GM21786 (cell line): ENCODE measurements at regions not wholly inside any gene's neighbourhood (a gene's known extent, or its start where the extent isn't known, plus 50 kb on each side); places are given as distances from the start of the nearest gene placed in this dataset.

ENCODE experiments used
- ATAC-seq: cut with Tn5 transposase; IDR thresholded peaks from one replicate; pipeline ENCODE4 v1.9.1; 2021; ENCODE audit not compliant: unreplicated experiment

DNA sequence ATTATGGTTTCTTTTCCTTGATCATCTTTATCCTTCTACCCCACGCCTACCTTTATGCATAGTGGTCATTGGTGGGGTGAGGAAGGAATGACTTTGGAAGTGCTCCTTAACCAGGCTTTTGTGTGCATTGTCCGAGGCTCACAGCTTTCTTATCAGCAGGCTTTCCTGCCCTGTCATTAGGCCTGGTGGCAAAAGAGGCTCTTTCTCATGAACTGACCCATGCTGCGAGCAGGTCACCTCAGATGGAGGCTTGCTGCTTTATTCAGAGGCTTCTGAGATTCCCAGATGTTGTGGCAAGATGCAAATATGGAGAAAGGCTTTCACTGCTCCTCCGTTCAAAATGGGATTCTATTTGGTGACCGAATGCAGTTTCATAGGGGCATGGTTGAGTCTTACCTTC is 57.4 kb upstream of the DMRTA1 start:
- ATAC-seq: no peak

GRCh38 chr9:22392523-22392922 is 54.1 kb upstream of the DMRTA1 start:
- no peak for ATAC-seq

DNA sequence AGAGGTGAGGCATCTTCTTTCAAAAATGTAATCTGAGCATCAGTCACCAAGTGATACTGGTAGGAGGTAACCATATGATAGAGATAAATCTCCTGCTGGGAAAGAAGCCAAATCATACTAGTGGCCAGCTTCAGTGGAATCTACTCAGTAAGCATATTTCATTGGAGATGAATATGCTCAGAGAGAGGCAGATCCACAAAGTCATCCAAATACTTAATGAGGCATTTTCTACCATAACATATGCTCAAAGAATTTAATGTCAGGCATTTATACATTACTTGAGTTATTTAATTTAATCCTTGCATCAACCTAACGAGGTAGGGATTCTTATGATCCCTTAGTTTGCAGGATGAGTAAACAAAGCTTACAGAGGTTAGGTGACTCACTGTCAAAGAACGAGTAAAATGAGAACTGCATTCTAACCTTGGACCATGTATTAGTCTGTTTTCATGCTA is 50.9 kb upstream of the DMRTA1 start:
- ATAC-seq: no peak
